ENCODE measurements at regions not wholly inside any gene's neighbourhood (a gene's known extent, or its start where the extent isn't known, plus 50 kb on each side); places are given as distances from the start of the nearest gene placed in this dataset.
"Not testable (repeated sequence)": the region's sequence is repeated elsewhere in the genome, so short reads cannot be mapped to it uniquely, and the experiment has no call there.

DNA sequence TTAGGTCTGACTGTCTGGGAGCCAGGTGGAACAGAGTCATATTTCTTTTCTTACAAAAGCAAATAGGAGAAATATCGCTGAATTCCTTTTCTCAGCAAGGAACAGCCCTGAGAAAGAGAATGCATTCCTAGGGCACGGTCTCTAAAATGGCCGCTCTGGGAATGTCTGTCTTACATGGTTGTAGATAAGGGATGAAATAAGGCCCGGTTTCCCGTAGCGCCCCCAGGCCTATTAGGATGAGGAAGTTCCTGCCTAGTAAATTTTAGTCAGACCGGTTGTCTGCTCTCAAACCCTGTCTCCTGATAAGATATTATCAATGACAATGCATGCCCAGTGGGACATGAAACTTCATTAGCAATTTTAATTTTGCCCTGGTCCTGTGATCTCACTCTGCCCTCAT lies 54.0 kb upstream of the SYNDIG1 start:
- TF ChIP-seq, protein P1, sequence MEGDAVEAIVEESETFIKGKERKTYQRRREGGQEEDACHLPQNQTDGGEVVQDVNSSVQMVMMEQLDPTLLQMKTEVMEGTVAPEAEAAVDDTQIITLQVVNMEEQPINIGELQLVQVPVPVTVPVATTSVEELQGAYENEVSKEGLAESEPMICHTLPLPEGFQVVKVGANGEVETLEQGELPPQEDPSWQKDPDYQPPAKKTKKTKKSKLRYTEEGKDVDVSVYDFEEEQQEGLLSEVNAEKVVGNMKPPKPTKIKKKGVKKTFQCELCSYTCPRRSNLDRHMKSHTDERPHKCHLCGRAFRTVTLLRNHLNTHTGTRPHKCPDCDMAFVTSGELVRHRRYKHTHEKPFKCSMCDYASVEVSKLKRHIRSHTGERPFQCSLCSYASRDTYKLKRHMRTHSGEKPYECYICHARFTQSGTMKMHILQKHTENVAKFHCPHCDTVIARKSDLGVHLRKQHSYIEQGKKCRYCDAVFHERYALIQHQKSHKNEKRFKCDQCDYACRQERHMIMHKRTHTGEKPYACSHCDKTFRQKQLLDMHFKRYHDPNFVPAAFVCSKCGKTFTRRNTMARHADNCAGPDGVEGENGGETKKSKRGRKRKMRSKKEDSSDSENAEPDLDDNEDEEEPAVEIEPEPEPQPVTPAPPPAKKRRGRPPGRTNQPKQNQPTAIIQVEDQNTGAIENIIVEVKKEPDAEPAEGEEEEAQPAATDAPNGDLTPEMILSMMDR (IDR thresholded peaks at IDR 0.05) = not testable (repeated sequence)
- TF ChIP-seq ZFX (IDR thresholded peaks at IDR 0.05; ENCODE audit: borderline replicate concordance) = not testable (repeated sequence)
